ENCODE measurements at regions not wholly inside any gene's neighbourhood (a gene's known extent, or its start where the extent isn't known, plus 50 kb on each side); places are given as distances from the start of the nearest gene placed in this dataset.

DNA sequence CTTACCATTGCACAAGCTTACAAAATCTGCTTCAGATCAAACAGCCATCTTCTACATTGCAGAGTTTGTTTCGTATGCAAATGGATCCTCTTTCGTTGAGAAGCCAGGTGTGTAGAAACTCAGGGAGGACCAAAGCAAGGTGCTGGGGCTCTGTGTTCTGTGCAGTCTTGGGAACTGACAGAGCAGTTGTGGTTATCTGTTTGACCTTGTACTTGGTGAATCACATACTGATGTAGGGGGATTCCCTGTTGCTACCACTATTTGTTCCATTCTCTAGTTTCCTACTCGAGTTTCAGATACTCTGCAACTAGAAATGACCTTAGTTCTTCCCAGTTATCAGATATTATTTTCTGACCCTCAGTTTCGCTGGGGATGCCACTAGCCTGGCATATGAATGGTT, 95.2 kb upstream of the CLDN10 start:
- Mint-ChIP-seq H3K27me3 (peaks cover 6% of the 10 kb centered on the region), H3K27ac (no peak overlapping the region), H3K4me1 (peaks cover 11% of the 10 kb centered on the region), H3K36me3 (peaks cover 1% of the 10 kb centered on the region), H3K4me3 (no peak overlapping the region), H3K9me3 (peaks cover 12% of the 10 kb centered on the region)

DNA sequence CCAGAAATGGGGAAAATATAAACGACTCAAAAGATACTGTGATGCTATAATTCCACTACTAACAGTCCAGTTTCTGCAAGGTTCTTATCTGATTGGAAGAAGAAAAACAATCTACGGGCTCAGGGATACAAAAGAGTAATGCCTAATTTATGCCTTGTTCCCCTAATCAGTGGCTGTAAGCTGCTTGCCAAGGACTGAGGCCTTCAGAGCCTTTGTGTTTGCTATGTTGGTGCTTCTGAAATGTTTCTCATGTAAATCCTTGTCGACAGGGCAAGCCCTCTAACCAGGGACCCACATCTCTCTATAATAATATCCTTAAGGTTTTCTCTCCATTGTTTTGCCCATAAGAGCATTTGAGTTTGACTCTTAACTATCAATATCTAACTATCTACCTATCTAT, 89.7 kb upstream of the CLDN10 start:
- Mint-ChIP-seq H3K4me1 (no peaks in the 10 kb centered on the region), H3K4me3 (no peak overlapping the region), H3K27ac (no peak overlapping the region), H3K27me3 (peaks cover 4% of the 10 kb centered on the region), H3K36me3 (peaks cover 1% of the 10 kb centered on the region), H3K9me3 (peaks cover 12% of the 10 kb centered on the region)

DNA sequence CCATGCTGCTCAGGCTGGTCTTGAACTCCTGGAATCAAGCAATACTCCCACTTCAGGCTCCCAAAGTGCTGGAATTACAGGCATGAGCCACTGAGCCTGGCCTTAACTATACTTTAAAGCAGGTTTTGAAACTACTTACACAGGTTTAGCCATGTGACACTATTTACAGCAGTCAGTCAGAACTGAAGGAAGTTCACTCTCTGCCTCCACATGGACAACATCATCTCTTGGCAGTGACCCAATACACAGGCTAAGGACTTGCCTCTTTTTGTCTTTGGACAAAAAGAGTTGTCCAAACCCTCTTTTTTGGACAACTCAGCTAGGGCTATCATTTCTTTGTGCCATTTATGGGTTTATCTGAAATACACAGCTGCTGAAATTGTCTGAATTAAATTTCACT, 89.0 kb upstream of the CLDN10 start:
- H3K4me1 Mint-ChIP-seq, result no peaks in the 10 kb centered on the region
- peaks cover 4% of the 10 kb centered on the region for H3K27me3 Mint-ChIP-seq
- H3K9me3 Mint-ChIP-seq, result peaks cover 7% of the 10 kb centered on the region
- H3K36me3 Mint-ChIP-seq, result peaks cover 1% of the 10 kb centered on the region
- no peak overlapping the region for H3K4me3 Mint-ChIP-seq
- no peak overlapping the region for H3K27ac Mint-ChIP-seq

DNA sequence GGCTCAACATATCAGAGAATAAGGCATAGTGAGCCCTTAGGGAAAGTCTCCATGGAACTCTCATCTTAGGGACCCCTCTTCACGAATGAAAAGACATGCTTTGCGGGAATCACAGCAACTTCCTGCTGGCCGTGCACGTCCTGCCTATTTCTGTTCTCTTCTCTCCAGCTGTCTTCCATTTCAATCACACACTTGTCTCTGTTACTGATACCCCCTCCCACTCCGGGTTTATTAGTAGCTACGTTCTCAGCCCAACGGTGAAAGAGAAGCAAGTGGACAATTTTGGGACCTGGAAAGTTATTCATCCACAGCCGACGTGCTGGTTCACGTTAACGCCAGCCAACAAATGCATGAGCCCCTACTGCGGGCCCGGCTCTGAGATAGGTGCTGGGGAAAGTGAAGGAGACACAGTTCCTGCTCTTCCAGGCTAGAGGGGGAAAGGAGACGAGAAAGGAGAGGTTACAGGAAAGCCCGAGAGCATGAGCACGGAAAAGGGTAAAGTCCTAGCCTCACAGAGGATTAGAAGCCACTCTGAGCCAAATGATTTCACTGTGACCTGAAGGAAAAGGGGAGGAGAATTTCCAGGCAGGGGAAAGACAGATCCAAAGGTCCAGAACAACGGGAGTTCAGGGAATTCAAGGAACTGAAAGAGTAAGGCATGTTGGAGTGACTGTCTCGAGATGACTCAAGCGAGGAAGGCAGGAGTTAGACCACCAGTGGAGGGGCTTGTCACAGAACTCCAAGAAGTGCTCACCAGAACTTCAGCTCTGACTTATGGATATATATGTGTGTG, 81.8 kb upstream of the CLDN10 start:
- H3K36me3 Mint-ChIP-seq, result no peaks in the 10 kb centered on the region
- no peak overlapping the region for H3K27ac Mint-ChIP-seq
- peaks cover 3% of the 10 kb centered on the region for H3K27me3 Mint-ChIP-seq
- no peaks in the 10 kb centered on the region for H3K4me1 Mint-ChIP-seq
- no peak overlapping the region for H3K4me3 Mint-ChIP-seq
- H3K9me3 Mint-ChIP-seq, result no peaks in the 10 kb centered on the region

DNA sequence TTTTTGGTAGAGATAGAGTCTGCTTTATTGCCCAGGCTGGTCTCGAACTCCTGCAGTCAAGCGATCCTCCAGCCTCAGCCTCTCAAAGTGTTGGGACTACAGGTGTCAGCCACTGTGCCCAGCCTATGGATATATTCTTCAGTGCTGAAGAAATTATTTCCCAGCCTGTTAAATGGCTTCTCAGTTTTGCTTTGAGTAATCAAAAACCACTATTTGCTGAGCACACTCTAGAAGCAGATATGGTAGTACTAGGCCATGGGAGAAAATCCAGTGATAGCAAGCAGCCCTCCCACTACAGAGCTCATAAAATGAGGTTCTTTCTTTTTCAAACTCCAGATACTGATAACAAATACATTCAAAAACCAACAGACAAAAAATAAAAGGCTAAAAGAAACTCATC, 80.6 kb upstream of the CLDN10 start:
- Mint-ChIP-seq H3K4me3 (no peak overlapping the region), H3K9me3 (no peaks in the 10 kb centered on the region), H3K4me1 (no peaks in the 10 kb centered on the region), H3K27ac (no peak overlapping the region), H3K36me3 (no peaks in the 10 kb centered on the region), H3K27me3 (peaks cover 3% of the 10 kb centered on the region)

DNA sequence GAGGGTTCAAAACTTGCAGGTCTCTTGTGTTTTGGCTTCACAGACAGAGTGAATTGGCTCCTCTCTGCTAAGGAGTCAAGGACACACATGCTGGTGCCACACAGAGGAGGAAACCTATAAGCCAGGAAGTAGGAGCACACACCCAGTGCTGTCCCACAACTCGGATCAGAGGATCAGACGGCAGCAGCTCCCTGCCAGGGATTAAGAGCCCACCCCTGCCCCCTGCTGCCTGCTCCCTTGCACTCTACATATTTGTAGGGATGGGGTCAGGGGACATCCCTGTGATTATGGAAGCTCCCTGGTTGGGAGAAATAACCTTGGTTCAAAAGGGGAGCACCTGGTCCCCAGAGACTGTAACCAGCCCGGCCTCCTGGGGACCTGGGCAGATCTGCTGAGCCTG, 77.5 kb upstream of the CLDN10 start:
- H3K27ac Mint-ChIP-seq, result no peak overlapping the region
- H3K36me3 Mint-ChIP-seq, result no peaks in the 10 kb centered on the region
- no peaks in the 10 kb centered on the region for H3K9me3 Mint-ChIP-seq

DNA sequence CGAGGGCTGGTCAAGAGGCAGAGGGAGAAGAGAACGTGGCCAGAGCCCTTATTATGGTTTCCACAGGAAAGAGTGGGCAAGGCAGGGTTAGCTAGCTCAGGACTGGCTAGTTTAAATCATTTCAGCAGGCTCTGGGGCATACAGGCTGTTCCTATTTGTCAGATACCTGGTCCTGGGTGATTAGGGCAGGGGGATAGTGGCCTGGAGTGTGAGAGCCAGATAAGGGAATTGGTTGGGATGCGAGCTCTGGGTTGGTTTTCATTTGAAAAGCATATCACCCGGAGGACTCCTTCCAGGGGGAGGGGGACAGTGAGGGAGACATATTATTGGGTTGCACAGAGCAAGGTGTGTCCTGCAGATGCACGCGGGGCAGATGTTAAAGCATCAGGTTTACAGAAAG, 75.3 kb upstream of the CLDN10 start:
- Mint-ChIP-seq H3K4me3 (no peak overlapping the region), H3K9me3 (no peaks in the 10 kb centered on the region), H3K27me3 (no peaks in the 10 kb centered on the region), H3K36me3 (no peaks in the 10 kb centered on the region), H3K4me1 (peaks cover 7% of the 10 kb centered on the region), H3K27ac (no peak overlapping the region)

More for the DNA sequence above, 77.5 kb upstream of the CLDN10 start:
- peaks cover 1% of the 10 kb centered on the region for H3K27me3 Mint-ChIP-seq
- H3K4me3 Mint-ChIP-seq, result no peak overlapping the region
- peaks cover 7% of the 10 kb centered on the region for H3K4me1 Mint-ChIP-seq

DNA sequence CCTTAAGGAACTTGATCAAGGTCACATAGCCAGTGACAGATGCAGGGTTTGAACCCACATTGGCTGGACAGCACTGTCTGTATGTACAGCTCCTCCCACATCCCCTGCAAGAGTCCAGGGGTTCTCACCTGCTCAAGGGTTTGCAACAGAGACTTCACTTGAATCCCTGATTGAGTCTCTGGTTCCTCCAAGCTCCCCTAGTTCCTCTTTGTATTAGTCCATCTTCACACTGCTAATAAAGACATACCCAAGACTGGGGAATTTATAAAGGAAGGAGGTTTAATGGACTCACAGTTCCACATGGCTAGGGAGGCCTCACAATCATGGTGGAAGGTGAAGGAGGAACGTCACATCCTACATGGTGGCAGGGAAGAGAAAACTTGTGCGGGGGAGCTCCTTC, 72.8 kb upstream of the CLDN10 start:
- Mint-ChIP-seq H3K9me3 (no peaks in the 10 kb centered on the region), H3K4me1 (peaks cover 7% of the 10 kb centered on the region), H3K36me3 (no peaks in the 10 kb centered on the region), H3K27me3 (no peaks in the 10 kb centered on the region), H3K27ac (no peak overlapping the region), H3K4me3 (no peak overlapping the region)

DNA sequence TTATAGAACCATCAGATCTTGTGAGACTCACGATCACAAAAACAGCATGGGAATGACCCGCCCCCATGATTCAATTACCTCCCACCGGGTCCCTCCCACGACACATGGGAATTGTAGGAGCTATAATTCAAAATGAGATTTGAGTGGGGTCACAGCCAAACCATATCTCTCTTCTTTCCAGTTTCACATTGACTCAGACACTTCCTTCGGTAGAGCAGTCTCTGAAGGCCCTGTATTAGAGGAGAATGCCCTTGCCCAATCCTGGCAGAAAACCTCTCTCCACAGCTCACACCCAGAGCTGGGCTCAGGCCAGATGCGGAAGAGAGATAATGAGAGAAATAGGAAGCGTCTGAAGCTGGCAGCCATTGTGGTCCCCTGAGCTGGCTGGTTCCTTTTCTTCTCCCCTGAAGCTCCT, 72.4 kb upstream of the CLDN10 start:
- H3K4me1 Mint-ChIP-seq, result peaks cover 7% of the 10 kb centered on the region
- no peaks in the 10 kb centered on the region for H3K36me3 Mint-ChIP-seq
- no peak overlapping the region for H3K4me3 Mint-ChIP-seq
- no peaks in the 10 kb centered on the region for H3K27me3 Mint-ChIP-seq
- H3K27ac Mint-ChIP-seq, result no peak overlapping the region
- no peaks in the 10 kb centered on the region for H3K9me3 Mint-ChIP-seq

DNA sequence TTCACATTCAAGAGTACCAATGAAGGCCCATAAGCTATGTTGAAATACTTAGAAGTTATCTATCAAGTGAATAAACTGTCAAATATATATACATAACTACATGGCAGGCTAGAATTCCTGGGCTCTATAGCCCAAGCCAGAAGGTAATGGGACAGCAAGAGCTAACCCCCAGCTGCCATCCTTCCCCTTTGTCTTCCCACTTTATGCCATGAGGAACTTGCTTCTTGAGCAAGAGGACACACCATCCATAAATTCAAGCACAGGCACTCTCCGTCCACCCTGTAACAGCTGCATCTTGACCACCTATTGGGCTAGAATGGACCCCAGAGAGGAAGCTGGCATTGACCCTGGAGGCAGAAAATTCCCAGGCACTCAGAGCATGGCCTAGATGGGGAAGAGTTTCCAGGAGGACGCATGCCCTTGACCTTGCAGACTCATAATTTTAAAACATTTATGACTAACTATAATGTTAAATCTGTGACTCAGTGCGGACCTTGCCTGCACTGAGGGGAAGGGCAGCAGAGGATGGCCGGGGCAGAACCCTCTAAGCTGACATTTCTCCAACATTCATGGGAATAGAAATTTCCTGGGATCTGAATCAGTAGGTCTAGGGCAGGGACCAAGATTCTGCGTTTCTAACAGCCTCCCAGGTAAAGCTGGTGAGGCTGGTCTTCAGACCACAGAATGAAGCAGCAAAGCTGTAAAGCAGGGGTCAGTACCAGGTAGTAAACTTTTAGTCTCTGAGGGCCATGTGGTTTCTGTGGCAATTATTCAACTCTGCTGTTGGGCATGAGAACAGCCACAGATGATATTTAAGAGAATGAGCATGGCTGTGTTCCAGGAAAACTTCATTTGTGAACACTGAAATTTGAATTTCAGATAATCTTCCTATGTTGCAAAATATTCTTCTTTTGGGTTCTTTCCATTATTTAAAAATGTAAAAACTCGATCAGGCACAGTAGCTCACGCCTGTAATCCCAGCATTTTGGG, 71.4 kb upstream of the CLDN10 start:
- no peaks in the 10 kb centered on the region for H3K36me3 Mint-ChIP-seq
- no peak overlapping the region for H3K27ac Mint-ChIP-seq
- peaks cover 7% of the 10 kb centered on the region for H3K4me1 Mint-ChIP-seq
- no peaks in the 10 kb centered on the region for H3K9me3 Mint-ChIP-seq
- no peaks in the 10 kb centered on the region for H3K27me3 Mint-ChIP-seq
- no peak overlapping the region for H3K4me3 Mint-ChIP-seq

DNA sequence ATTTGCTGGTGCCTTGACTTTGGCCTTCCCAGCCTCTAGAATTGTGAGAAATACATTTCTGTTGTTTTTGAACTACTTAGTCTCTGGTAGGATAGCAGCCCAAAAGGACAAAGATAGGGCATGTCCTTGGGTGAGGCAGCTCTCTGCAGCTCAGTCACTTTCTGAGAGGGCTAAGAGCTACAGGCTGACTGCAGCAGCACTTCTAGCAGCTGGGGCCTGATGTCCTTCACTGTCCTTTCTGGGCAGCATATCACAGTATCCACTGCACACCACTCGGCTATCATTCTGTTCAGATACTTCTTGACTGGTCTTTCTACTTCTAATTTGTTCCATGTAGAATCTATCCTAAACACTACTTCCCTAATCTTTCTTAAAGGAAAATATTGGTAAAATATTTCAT, 68.5 kb upstream of the CLDN10 start:
- Mint-ChIP-seq H3K27ac (no peak overlapping the region), H3K27me3 (peaks cover 1% of the 10 kb centered on the region), H3K36me3 (no peaks in the 10 kb centered on the region), H3K4me3 (no peak overlapping the region), H3K4me1 (no peaks in the 10 kb centered on the region), H3K9me3 (no peaks in the 10 kb centered on the region)

DNA sequence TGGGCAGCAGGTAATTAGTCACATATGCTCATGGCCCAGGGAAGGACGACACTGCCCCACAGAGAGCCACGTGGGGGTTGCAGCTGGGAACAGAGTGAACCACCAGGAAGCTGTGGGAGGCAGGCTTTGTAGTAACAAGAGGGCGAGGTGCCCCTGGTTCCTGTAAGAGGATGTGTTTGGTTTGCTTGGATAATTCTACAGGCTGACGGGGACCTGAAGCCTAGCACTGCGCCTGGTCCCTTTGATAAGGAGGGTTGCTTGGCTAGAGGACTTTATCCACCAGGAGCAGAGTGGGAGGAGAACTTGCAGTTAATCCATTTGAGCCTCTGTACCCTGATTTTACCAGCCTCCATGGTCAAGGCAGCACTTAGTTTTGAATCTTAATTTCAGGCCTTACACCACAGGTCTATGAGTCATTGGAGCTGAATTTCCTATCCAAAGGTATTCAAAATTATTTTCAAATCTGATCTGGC, 67.4 kb upstream of the CLDN10 start:
- Mint-ChIP-seq H3K27ac (no peak overlapping the region), H3K36me3 (no peaks in the 10 kb centered on the region), H3K27me3 (peaks cover 1% of the 10 kb centered on the region), H3K9me3 (no peaks in the 10 kb centered on the region), H3K4me1 (no peaks in the 10 kb centered on the region), H3K4me3 (no peak overlapping the region)

DNA sequence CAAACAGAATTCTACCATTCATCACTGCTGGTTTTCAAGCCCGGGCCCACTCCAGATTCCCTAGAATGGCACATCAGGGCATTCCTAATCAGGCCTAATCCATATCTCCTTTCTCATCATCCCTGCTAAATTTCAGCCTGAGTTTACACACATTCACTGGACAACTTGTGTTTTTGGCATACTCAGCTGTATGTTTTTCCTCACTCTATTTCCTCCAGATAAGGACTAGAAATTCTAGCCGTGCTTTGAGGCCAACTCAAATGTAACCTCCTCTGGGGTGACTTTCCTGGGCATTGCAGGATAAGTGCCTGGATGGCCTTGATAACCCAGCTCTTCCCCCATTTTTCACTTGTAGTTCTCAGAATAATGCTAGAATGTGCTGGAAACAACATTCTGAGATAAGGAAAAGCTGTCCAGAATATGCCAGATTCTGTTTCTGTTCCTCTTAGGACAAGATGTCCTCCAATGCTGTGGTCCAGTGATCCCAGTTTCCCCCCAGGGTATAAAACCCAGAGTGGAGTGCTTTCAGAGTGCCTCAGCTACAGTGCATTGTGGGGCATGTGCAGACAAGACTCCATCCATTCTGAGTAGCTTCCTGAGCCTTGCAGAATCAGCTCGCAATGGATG, 66.9 kb upstream of the CLDN10 start:
- Mint-ChIP-seq H3K36me3 (no peaks in the 10 kb centered on the region), H3K4me3 (no peak overlapping the region), H3K9me3 (no peaks in the 10 kb centered on the region), H3K4me1 (no peaks in the 10 kb centered on the region), H3K27ac (no peak overlapping the region), H3K27me3 (peaks cover 1% of the 10 kb centered on the region)

DNA sequence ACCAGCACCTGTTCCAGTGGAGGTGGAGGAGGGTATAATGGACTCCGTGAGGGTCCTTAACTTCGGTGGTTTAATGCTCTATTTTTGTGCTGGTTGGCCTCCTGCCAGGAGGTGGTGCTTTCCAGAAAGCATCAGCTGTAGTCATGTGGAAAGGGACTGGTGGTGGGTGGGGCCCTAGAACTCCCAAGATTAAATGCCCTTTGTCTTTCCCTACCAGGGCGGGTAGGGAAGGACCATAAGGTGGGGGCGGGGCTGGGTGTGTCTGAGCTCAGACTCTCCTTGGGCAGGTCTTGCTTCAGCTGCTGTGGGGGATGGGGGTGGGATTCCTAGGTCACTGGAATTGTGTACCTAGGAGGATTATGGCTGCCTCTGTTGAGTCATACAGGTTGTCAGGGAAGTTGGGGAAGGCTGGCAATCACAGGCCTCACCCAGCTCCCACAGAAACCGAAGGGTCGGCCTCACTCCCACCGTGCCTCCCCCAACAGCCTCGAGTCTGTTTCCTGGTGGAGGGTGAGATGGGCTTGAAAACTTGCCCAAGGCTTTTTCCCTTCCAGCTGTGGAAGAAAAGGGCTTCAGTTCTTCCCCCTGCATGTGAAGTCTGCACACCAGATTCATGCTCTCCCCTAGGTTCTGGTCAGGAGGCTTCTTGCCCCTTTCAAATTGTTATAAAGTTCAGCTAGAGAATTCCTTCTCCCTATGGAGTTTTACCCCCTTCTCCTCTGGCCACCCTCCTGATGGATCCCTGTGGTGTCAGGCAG, 60.3 kb upstream of the CLDN10 start:
- no peaks in the 10 kb centered on the region for H3K36me3 Mint-ChIP-seq
- no peaks in the 10 kb centered on the region for H3K4me1 Mint-ChIP-seq
- no peak overlapping the region for H3K27ac Mint-ChIP-seq
- no peak overlapping the region for H3K4me3 Mint-ChIP-seq
- no peaks in the 10 kb centered on the region for H3K9me3 Mint-ChIP-seq
- peaks cover 13% of the 10 kb centered on the region for H3K27me3 Mint-ChIP-seq

DNA sequence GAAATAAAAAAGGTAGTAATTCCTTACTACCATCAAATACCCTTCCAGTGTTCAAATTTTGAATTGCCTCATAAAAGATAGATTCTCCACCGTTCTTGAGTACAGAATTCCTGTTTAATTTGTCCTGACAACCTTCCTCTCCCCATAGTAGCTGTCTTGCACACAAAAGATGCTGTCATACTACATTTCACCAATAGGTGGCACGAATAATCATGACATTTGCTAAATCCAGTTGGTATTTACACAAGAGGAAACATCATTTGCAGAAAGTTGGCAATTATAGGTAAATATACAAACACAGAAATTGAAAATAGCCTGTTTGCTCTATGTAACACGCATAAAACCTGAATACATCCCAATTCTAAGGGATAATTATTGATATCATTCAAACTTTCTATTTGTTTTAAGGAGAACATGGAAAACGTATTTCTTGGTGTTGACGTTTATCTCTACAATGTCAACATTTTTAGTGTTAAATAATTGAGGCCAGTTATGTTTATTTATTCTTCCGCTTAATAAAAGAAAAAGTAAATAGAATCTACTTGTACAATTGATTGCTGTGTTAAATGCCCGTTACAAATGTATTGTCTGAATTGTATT, 58.3 kb upstream of the CLDN10 start:
- H3K4me1 Mint-ChIP-seq, result no peaks in the 10 kb centered on the region
- no peak overlapping the region for H3K27ac Mint-ChIP-seq
- H3K36me3 Mint-ChIP-seq, result no peaks in the 10 kb centered on the region
- H3K4me3 Mint-ChIP-seq, result no peak overlapping the region
- no peaks in the 10 kb centered on the region for H3K9me3 Mint-ChIP-seq
- H3K27me3 Mint-ChIP-seq, result peaks cover 12% of the 10 kb centered on the region
